AG04449 (cell line): ENCODE measurements at regions not wholly inside any gene's neighbourhood (a gene's known extent, or its start where the extent isn't known, plus 50 kb on each side); places are given as distances from the start of the nearest gene placed in this dataset.

Experiments used
- CTCF ChIA-PET: fragments of 350-600 bp; formaldehyde crosslinking; extraction: SDS; loops from one replicate; lab custom pipeline; 2021; ENCODE audit warnings: antibody characterized with exemption; lab: Yijun Ruan, JAX
- POLR2A ChIA-PET: fragments of 400-600, 350-600 bp; formaldehyde crosslinking; extraction: SDS; loops from one replicate; lab custom pipeline; 2020; ENCODE audit warnings: antibody characterized with exemption, inconsistent platforms; lab: Yijun Ruan, JAX
- DNase-seq: peaks from one replicate; pipeline ENCODE4 v3.0.0-alpha.2; 2010; ENCODE audit warnings: low read depth, low spot score
- H3K4me3 ChIP-seq: 2 replicates; pipeline ENCODE4 v1.5.1; 2011; ENCODE audit warnings: low read depth, mild to moderate bottlenecking, control low read depth, low read length
- TF ChIP-seq, protein P1 (sequence below): IDR thresholded peaks from one replicate; pipeline ENCODE4 v1.5.1; 2011; ENCODE audit warnings: mild to moderate bottlenecking, moderate library complexity, low read length, control low read depth, inconsistent platforms; ENCODE audit not compliant: insufficient read depth; ENCODE audit errors: missing control alignments

DNA sequence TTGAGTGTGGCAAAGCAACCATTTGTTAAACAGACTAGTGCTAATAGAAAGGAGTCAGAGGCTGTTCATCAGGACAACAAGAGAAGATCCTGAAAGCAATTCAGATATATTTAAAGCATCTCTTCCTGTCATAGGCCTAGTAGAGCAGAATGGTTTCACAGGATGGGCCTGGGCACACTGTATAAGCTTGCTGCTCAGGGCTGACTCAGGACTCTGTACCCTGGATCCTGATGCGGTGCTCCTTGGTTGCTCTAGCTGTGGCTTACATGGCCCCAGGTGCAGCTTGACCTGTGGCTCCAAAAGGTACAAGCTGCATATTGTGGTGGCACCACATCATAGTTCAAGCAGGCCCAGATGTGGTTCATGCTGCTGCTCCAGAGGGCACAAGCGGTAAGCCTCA is 313.4 kb downstream of the ETNK1 start:
- ChIA-PET CTCF (no interaction called here), POLR2A (interaction anchor here (0.7 kb wide), 1 partner anchor 628 kb away, joined by 3 read pairs; no protein-coding TSS in a partner anchor)
- TF ChIP-seq, protein P1, sequence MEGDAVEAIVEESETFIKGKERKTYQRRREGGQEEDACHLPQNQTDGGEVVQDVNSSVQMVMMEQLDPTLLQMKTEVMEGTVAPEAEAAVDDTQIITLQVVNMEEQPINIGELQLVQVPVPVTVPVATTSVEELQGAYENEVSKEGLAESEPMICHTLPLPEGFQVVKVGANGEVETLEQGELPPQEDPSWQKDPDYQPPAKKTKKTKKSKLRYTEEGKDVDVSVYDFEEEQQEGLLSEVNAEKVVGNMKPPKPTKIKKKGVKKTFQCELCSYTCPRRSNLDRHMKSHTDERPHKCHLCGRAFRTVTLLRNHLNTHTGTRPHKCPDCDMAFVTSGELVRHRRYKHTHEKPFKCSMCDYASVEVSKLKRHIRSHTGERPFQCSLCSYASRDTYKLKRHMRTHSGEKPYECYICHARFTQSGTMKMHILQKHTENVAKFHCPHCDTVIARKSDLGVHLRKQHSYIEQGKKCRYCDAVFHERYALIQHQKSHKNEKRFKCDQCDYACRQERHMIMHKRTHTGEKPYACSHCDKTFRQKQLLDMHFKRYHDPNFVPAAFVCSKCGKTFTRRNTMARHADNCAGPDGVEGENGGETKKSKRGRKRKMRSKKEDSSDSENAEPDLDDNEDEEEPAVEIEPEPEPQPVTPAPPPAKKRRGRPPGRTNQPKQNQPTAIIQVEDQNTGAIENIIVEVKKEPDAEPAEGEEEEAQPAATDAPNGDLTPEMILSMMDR: no peak
- no peak for DNase-seq
- no peak overlapping the region for H3K4me3 ChIP-seq

DNA sequence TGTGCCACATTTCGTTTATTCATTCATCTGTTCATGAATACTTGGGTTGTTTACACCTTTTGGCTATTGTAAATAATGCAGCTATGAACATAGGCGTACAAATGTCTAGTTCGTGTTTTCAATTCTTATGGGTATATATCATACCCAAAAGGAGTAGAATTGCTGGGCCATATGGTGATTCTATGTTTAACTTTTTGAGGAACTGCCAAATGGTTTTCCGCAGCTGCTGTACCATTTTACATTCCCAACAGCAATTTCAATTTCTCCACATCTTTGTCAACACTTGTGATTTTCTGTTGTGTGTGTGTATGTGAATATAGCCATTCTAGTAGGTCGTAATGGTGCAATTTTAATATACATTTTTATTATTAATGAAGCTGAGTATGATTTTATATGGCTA is 326.2 kb downstream of the ETNK1 start:
- H3K4me3 ChIP-seq: no peak overlapping the region
- TF ChIP-seq, protein P1: no peak
- ChIA-PET CTCF (no interaction called here), POLR2A (no interaction called here)
- no peak for DNase-seq

DNA sequence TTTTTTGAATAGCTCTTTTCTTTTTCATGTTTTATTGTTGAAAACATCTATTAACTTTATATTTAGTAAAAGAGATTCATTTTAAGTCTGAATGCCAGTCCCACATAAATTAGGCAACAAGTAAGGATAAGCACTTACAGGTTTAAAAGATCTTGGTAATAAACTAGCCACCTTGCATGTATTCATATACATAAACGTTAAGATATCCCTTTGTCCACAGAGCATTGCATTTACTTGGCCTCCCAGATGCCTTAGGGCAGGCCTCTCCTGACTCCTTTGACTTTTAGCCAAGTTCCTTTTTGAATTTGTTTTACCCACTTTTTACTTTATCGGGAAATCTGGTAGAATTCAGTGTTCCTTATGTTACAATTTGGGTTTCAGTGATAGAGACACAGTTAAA is 331.7 kb downstream of the ETNK1 start:
- ChIA-PET CTCF (no interaction called here), POLR2A (no interaction called here)
- H3K4me3 ChIP-seq: no peak overlapping the region
- no peak for DNase-seq
- TF ChIP-seq, protein P1: no peak

DNA sequence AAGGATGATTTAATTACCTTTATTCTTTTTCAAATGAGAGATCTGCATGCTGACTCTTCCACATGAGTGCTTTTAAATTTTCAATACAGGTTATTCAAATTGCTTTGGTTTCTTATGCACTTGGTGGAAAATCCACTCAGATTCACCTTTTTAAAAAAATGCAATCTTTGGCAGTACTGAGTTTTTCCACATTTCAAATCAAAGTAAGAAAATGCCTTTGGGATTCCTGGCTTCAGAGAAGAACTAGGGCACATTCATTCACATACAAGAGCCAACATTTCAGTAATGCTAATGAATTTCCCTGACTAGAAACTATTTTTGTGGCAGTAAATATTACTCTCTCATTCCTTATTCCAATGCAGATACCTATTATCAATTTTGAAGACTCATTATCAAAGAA is 342.2 kb downstream of the ETNK1 start:
- CTCF ChIA-PET: no interaction called here

DNA sequence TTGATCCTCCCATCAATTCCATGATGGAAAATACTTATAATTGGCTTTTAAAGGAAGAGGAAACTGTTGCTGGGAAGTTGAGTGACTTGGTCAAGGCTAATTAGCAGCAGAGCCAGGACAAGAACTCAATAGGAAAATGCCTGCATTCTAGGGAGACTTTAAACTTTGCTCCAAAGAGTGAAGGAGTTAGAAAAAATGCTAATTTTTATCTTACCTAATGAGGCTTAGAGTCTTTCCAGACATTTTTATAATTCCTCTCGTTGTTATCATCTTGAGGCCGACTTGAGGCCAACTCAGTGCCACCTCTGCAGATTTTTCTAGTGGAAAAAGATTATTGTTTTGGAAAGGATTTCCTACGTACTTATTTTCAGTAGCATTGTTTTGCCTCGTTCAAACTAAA is 344.6 kb downstream of the ETNK1 start:
- DNase-seq: no peak
- ChIA-PET CTCF (no interaction called here), POLR2A (no interaction called here)
- TF ChIP-seq, protein P1: no peak
- H3K4me3 ChIP-seq: no peak overlapping the region

More for the DNA sequence above, 342.2 kb downstream of the ETNK1 start:
- TF ChIP-seq, protein P1: no peak
- no peak overlapping the region for H3K4me3 ChIP-seq
- POLR2A ChIA-PET: no interaction called here
- no peak for DNase-seq

DNA sequence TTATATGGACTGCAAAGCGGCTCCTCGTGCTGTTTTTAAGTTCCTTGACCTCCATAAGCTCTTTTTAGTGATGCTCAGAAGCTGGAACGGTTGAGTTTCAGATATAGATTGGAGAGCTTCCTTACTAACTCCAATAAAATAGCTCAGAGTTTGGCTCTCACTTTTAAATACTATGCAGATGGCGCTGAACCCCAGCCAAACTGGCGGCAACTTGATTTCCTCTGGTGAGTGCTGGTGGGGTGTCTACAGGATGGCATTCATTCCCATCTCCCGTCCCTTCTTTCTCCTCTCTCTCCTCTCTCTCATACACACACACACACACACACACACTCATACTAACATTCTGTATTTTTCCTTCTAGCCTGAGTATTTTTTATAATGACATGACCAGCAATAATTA is 346.3 kb downstream of the ETNK1 start:
- ChIA-PET POLR2A (no interaction called here), CTCF (no interaction called here)
- no peak for DNase-seq
- no peak overlapping the region for H3K4me3 ChIP-seq
- TF ChIP-seq, protein P1: no peak
